C4-2B (cell line): ENCODE measurements at regions not wholly inside any gene's neighbourhood (a gene's known extent, or its start where the extent isn't known, plus 50 kb on each side); places are given as distances from the start of the nearest gene placed in this dataset.
A peak's percentile ranks its signal among the peaks of the same experiment; 100 is the strongest.

Source experiments
- ZFX ChIP-seq: fragments of 450-650 bp; IDR thresholded peaks from 2 replicates; pipeline ENCODE4 v1.6.1; 2017
- TF ChIP-seq, protein P1 (sequence below): fragments of 450-650 bp; conservative IDR thresholded peaks from 2 replicates; pipeline ENCODE4 v1.5.1; 2017; ENCODE audit warnings: mild to moderate bottlenecking

- TF ChIP-seq, protein P1, sequence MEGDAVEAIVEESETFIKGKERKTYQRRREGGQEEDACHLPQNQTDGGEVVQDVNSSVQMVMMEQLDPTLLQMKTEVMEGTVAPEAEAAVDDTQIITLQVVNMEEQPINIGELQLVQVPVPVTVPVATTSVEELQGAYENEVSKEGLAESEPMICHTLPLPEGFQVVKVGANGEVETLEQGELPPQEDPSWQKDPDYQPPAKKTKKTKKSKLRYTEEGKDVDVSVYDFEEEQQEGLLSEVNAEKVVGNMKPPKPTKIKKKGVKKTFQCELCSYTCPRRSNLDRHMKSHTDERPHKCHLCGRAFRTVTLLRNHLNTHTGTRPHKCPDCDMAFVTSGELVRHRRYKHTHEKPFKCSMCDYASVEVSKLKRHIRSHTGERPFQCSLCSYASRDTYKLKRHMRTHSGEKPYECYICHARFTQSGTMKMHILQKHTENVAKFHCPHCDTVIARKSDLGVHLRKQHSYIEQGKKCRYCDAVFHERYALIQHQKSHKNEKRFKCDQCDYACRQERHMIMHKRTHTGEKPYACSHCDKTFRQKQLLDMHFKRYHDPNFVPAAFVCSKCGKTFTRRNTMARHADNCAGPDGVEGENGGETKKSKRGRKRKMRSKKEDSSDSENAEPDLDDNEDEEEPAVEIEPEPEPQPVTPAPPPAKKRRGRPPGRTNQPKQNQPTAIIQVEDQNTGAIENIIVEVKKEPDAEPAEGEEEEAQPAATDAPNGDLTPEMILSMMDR = peak; percentile 18
- no peak for TF ChIP-seq ZFX
Measured at GRCh38 chr11:36792996-36793914, 195.2 kb upstream of the RAG2 start.
